Body of pancreas (tissue), 4 donors: ENCODE measurements at regions not wholly inside any gene's neighbourhood (a gene's known extent, or its start where the extent isn't known, plus 50 kb on each side); places are given as distances from the start of the nearest gene placed in this dataset.

Experiments
- POLR2A ChIP-seq, 3 donors: fragments of 450-650 bp; IDR thresholded peaks; one replicate each; pipeline ENCODE4 v1.6.1; 2016; ENCODE audit warnings: antibody characterized with exemption in 3 of 3, mild to moderate bottlenecking in 2 of 3
- TF ChIP-seq, protein P1 (sequence below), 7 experiments: fragments of 450-650 bp in 4 of 7; fragments of 200-600 bp in 3 of 7; sonication (generic) in 3 of 7; IDR thresholded peaks; one replicate each; pipeline ENCODE4 v1.5.1; 2016 to 2019; ENCODE audit warnings: antibody characterized with exemption in 7 of 7

DNA sequence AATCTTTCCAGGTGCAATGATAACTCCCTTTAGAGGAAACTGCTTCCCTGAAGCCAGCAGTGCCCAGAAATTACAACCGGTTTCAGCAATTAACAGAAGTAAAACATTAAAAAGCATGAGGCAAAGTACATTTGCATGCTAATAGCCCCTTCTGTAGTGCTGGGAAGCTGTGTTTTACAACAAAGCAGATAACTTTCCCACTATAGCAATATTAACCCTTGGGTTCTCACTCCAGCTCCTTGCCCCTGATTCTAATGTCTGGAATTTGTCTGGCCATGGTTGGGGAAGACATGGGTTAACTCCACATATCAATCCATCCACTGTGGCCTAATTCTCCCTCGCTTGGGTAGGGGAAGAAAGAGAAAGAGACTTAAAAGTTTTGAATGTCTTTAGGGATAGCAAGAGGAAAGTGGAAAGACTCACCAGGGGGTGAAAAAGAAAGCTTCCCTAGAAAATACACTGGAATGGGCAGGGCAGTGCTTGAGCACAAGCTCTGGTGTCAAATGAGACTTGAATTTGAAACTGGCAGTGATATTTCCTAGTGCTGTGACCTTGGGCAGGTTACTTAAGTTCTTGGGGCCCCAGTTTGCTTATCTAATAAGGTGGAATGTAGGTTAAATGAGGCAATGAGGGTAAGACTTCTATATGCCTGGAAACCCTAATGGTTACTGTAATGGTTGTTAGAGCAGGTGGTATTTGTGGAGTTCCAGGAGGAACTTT, 102.0 kb downstream of the SOX9 start:
- TF ChIP-seq, protein P1, sequence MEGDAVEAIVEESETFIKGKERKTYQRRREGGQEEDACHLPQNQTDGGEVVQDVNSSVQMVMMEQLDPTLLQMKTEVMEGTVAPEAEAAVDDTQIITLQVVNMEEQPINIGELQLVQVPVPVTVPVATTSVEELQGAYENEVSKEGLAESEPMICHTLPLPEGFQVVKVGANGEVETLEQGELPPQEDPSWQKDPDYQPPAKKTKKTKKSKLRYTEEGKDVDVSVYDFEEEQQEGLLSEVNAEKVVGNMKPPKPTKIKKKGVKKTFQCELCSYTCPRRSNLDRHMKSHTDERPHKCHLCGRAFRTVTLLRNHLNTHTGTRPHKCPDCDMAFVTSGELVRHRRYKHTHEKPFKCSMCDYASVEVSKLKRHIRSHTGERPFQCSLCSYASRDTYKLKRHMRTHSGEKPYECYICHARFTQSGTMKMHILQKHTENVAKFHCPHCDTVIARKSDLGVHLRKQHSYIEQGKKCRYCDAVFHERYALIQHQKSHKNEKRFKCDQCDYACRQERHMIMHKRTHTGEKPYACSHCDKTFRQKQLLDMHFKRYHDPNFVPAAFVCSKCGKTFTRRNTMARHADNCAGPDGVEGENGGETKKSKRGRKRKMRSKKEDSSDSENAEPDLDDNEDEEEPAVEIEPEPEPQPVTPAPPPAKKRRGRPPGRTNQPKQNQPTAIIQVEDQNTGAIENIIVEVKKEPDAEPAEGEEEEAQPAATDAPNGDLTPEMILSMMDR (IDR thresholded peaks at IDR 0.05), result no peak
- TF ChIP-seq POLR2A (IDR thresholded peaks at IDR 0.05), result no peak
